HUES6 (cell line): ENCODE measurements at regions not wholly inside any gene's neighbourhood (a gene's known extent, or its start where the extent isn't known, plus 50 kb on each side); places are given as distances from the start of the nearest gene placed in this dataset.

ENCODE experiments used
- H3K27ac ChIP-seq: 2 replicates; pipeline ENCODE4 v1.7.0; 2013; ENCODE audit warnings: low read depth, mild to moderate bottlenecking, low read length, inconsistent platforms
- H3K27me3 ChIP-seq: 2 replicates; pipeline ENCODE4 v1.6.1; 2013; ENCODE audit warnings: low read length; ENCODE audit not compliant: control insufficient read depth, insufficient read depth
- H3K36me3 ChIP-seq: 2 replicates; pipeline ENCODE4 v1.6.1; 2013; ENCODE audit warnings: low read length; ENCODE audit not compliant: control insufficient read depth, insufficient read depth
- H3K4me1 ChIP-seq: 2 replicates; pipeline ENCODE4 v1.6.1; 2013; ENCODE audit warnings: low read length; ENCODE audit not compliant: control insufficient read depth, insufficient read depth
- H3K4me3 ChIP-seq: 2 replicates; pipeline ENCODE4 v1.5.1; 2013; ENCODE audit warnings: low read depth, low read length
- H3K9ac ChIP-seq: one replicate; pipeline ENCODE4 v1.6.1; 2013; ENCODE audit warnings: mild to moderate bottlenecking, low read length
- H3K9me3 ChIP-seq: 2 replicates; pipeline ENCODE4 v1.6.1; 2013; ENCODE audit warnings: low read depth, low read length; ENCODE audit not compliant: control insufficient read depth, insufficient read depth

DNA sequence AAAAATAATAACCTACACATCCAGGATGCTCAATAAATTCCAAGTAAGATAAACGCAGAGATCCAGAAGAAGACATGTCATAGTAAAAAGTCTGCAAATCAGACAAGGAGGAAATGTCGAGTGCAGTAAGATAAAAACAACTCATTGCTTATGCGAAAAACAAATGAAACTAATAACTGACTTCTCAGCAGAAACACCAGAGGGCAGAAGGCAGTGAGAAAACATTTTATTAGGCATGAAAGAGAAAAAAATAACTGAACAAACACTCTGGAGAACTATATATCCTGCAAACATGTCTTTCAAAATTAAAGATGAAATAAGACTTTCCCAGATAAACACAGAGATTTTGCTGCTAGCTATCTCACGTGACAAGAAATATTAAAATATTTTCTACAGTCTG is 201.3 kb upstream of the CTSO start:
- H3K27me3 ChIP-seq, result no peaks in the 10 kb centered on the region
- no peaks in the 10 kb centered on the region for H3K36me3 ChIP-seq
- H3K4me1 ChIP-seq, result no peaks in the 10 kb centered on the region
- no peak overlapping the region for H3K27ac ChIP-seq
- peaks cover 10% of the 10 kb centered on the region for H3K9me3 ChIP-seq
- no peak overlapping the region for H3K9ac ChIP-seq
- H3K4me3 ChIP-seq, result no peak overlapping the region

DNA sequence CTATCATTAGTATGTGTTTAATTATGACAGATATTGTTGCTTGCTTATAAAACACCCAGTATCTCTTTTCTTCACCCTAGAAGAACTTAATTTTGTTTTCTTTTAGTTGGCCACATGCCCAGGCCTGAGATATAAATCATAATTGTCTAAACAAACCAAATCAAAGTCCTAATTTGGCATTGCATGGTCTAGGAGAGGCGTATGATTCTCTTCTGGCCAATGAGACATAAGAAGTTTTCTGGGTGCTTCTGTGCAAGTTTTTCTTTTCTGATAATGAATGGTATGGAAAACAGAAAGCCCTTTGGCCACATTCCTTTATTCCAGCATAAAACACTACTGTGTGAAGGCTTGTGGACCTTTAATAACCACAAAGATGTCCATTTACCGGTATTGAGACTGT is 192.9 kb upstream of the CTSO start:
- H3K9ac ChIP-seq, result no peak overlapping the region
- peaks cover 9% of the 10 kb centered on the region for H3K9me3 ChIP-seq
- H3K4me1 ChIP-seq, result no peaks in the 10 kb centered on the region
- no peaks in the 10 kb centered on the region for H3K36me3 ChIP-seq
- no peaks in the 10 kb centered on the region for H3K27me3 ChIP-seq
- no peak overlapping the region for H3K4me3 ChIP-seq
- H3K27ac ChIP-seq, result no peak overlapping the region

DNA sequence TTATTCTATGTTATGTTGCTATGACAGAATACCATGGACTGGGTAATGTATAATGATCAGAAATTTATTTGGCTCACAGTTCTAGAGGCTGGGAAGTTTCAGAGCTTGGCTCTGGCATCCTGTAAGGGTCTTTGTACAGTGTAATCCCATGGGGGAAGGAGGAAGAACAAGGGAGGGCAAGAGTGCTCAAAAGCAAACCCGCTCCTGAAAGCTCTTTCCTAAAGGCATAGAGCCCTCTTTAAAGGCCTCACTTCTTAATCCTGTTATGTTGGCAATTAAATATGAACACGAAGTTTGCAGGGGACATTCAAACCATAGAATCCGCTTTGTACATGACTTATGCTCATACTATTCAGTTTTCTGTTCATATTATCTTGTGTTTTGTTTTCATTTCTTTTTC is 191.3 kb upstream of the CTSO start:
- Histone ChIP-seq H3K27me3 (no peaks in the 10 kb centered on the region), H3K9me3 (no peaks in the 10 kb centered on the region), H3K27ac (no peak overlapping the region), H3K9ac (no peak overlapping the region), H3K4me1 (no peaks in the 10 kb centered on the region), H3K4me3 (no peak overlapping the region), H3K36me3 (no peaks in the 10 kb centered on the region)

DNA sequence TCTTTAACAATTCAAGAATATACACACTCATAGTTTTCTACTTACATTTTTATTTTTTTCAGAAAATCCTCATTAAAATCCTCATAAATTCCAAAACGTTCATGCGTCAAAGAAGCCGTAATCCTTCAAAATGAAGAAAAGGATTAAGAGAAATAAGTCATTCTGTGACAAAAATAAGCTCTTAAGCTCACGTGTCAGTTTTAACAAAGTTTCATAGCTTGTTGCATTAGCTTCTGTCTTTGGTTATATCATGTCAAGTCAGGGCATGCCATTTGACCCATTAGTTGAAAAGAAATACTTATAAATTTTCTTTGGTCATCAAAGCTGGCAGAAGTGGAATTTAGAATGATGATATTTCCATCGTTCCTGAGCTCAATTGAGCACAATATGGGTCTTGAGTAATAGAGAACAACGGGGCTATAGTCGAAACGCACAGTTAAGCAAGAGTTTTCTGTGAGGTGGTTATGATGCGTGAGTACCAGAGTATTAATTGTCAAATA is 185.2 kb upstream of the CTSO start:
- Histone ChIP-seq H3K9ac (no peak overlapping the region), H3K27me3 (no peaks in the 10 kb centered on the region), H3K4me3 (no peak overlapping the region), H3K9me3 (no peaks in the 10 kb centered on the region), H3K27ac (no peak overlapping the region), H3K4me1 (no peaks in the 10 kb centered on the region), H3K36me3 (no peaks in the 10 kb centered on the region)

DNA sequence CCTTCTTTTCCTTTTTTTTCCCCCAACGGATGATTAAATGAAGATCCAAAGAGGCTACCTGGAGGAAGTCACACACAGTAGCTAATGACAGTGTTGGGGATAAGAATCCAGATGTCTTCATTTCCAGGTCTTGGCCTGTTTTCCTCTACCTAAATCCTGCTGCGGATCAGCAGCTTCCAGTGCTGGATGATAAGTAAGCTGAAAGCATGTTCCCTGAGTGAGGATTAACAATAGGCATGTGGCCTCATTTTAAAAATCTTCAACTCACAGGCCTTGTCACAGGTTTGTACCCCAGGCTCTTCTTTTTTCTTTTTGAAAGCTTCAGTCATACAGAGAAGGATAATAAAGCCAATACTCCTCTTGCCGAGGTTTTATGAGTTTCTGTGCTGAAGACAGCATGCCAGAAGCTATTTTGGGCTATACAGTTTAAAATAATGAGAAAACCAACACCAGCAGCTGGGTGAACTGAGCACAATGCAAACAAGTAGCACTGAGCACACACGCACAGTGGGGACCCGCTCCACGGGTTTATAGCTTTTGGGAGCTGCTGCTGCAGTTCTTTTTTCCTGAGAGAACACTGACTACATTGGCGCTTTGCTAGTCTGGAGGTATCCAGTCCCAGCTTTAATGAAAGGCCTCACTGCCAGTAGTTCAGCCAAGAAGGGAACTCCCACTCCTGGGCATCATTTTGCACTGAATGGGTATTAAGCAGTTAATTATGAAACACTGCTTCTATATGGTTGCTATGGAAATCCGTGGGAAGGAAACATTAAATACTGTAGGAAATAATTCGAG is 184.2 kb upstream of the CTSO start:
- Histone ChIP-seq H3K9me3 (no peaks in the 10 kb centered on the region), H3K27me3 (no peaks in the 10 kb centered on the region), H3K4me3 (no peak overlapping the region), H3K9ac (no peak overlapping the region), H3K4me1 (no peaks in the 10 kb centered on the region), H3K27ac (no peak overlapping the region), H3K36me3 (no peaks in the 10 kb centered on the region)

DNA sequence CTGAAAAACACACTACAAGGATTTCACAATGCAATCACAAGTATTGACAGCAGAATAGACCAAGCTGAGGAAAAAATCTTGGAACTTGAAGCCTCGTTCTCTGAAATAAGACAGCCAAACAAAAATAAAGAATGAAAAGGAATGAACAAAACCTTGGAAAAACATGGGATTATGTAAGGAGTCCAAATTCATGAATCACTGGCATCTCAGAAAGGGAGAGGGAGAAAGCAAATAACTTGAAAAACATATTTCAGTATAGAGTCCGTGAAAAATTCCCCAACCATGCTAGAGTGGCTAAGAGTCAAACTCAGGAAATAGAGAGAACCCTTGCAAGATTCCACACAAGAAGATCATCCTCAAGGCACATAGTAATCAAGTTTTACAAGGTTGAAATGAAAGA is 178.5 kb upstream of the CTSO start:
- Histone ChIP-seq H3K9ac (no peak overlapping the region), H3K4me1 (no peaks in the 10 kb centered on the region), H3K4me3 (no peak overlapping the region), H3K27ac (no peak overlapping the region), H3K36me3 (no peaks in the 10 kb centered on the region), H3K27me3 (no peaks in the 10 kb centered on the region), H3K9me3 (no peaks in the 10 kb centered on the region)

DNA sequence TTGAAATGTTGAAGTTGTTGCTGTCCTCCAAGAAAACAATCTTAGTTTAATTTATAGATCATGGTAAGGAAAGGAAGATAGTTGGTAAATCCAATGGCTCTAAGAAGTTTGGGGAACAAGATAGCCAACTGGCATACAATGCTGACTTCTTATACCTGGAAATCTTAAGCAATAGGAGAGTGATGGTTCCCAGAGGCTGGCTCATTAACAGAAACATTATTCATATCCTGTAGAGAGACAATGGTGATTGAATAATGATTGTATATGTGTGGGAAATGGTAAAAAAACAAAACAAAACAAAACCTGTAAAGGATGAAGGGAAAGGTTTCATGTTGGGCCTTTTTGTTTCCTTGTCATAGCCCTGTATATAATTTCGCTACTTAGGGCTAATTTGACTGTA is 174.9 kb upstream of the CTSO start:
- Histone ChIP-seq H3K9ac (no peak overlapping the region), H3K27me3 (no peaks in the 10 kb centered on the region), H3K4me1 (no peaks in the 10 kb centered on the region), H3K27ac (no peak overlapping the region), H3K9me3 (no peaks in the 10 kb centered on the region), H3K36me3 (no peaks in the 10 kb centered on the region), H3K4me3 (no peak overlapping the region)

DNA sequence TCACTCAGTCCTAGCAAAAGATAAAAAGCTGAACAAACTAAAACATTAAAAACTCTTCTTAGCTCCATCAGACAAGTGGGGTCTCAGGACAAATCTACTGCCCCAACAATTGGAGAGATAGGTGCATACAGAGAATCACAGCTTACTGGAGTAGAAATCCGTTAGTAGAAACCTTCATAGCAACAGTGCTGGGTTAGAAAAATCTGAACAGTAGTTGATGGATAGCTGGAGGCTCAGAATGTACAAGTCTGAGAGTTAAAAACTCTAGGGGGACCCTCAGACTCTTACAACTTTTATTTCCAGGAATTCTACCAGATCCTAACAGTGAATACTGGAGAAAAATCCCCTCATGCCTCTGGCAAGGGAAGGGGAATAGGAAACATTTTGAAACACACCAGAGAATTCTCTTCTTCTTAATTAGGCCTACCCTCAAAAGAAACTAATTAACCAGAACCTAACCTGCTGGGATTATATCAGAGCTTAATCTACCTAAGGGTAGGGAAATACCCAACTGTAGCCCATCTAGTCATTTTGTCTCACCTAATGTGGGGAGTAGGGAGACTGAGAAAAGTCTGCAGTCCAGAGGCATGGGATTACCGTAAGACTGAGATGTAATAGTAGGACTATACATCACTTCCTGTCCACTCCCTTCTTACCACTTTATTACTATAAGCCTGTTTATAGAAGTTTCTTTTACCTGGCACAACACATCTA is 165.0 kb upstream of the CTSO start:
- Histone ChIP-seq H3K9me3 (no peaks in the 10 kb centered on the region), H3K4me3 (no peak overlapping the region), H3K9ac (no peak overlapping the region), H3K27me3 (no peaks in the 10 kb centered on the region), H3K27ac (no peak overlapping the region), H3K36me3 (no peaks in the 10 kb centered on the region), H3K4me1 (no peaks in the 10 kb centered on the region)

DNA sequence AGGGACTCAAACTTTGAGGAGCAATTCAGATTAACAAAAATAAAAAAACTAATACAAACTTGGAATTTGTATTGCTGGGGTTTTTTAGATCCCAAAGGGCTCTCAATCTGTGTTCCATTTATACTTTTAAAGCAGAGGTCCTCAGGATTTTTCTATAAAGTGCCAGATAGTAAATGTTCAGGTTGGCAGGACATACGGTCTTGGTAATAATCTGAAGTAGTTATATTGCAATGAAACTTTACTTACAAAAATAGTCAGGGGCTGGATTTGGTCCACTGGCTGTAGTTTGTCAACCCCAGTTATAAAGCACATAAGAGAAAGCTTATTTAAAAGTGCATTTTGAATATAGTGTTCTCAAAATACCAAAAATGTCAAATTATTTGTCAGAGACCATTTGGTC is 164.1 kb upstream of the CTSO start:
- no peaks in the 10 kb centered on the region for H3K36me3 ChIP-seq
- no peaks in the 10 kb centered on the region; the same call in 1 of the 2 replicates for H3K4me1 ChIP-seq
- H3K27ac ChIP-seq, result no peak overlapping the region
- no peak overlapping the region for H3K4me3 ChIP-seq
- no peak overlapping the region for H3K9ac ChIP-seq
- no peaks in the 10 kb centered on the region for H3K9me3 ChIP-seq
- H3K27me3 ChIP-seq, result no peaks in the 10 kb centered on the region

DNA sequence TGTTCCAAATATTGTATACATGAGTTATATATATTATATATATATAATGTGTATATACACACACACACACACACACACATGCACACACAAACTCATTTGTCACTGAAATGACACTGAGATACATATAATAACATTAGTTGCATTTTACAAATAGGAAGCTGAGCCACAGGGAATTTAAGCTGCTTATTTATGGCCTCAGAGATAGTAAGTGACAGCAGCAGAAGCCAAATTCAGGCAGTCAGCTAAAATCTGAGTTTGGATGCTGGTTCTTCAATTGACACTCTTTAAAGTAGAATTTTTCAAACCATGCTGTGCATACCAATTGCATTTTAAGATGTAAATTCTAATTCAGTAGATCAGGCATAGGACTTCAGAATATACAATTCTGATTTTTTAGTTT is 163.3 kb upstream of the CTSO start:
- no peaks in the 10 kb centered on the region for H3K27me3 ChIP-seq
- H3K9me3 ChIP-seq, result no peaks in the 10 kb centered on the region
- H3K27ac ChIP-seq, result no peak overlapping the region
- no peaks in the 10 kb centered on the region; the same call in 1 of the 2 replicates for H3K4me1 ChIP-seq
- no peak overlapping the region for H3K9ac ChIP-seq
- H3K36me3 ChIP-seq, result no peaks in the 10 kb centered on the region
- no peak overlapping the region for H3K4me3 ChIP-seq

DNA sequence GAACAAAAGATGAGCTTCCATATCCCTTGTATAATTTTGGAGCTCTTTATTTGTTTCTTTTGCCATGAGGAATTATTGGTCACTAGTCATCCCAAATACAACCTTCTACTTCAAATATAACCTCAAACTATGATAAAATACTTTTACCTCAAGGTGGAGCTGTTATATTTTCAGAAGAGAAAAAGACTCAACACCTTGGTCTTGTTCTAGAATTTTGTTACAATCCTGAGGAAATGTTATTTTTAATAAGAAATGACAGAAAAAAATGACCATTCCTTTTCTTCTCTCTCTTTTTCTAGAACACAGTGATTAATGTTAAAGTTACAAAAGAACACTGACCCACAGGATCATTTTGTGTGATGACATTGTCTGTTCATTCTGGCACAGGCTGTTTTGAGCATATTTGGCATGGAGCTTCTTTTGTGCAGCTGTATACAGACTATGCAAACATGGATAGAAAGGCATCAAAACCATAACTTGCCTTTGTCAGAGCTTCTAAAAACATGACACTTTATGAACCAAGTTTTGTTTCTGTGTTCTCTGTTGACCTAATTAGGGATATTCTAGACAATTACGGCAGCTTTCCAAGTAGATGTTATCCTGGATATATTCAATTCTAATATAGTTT is 159.6 kb upstream of the CTSO start:
- H3K27me3 ChIP-seq, result no peaks in the 10 kb centered on the region
- peaks cover 25% of the 10 kb centered on the region for H3K4me1 ChIP-seq
- no peak overlapping the region for H3K9ac ChIP-seq
- no peak overlapping the region for H3K4me3 ChIP-seq
- no peak overlapping the region for H3K27ac ChIP-seq
- H3K36me3 ChIP-seq, result no peaks in the 10 kb centered on the region
- H3K9me3 ChIP-seq, result 0 out of 2 replicates have a peak, but pooled peaks cover 2% of the 10 kb centered on the region
